Ovary (tissue), 3 donors: ENCODE measurements at regions not wholly inside any gene's neighbourhood (a gene's known extent, or its start where the extent isn't known, plus 50 kb on each side); places are given as distances from the start of the nearest gene placed in this dataset.

Experiments used
- EP300 ChIP-seq: sonication (generic); formaldehyde crosslinking; IDR thresholded peaks from one replicate; pipeline ENCODE4 v1.6.1; 2017; ENCODE audit warnings: antibody characterized with exemption
- POLR2A ChIP-seq: fragments of 450-650 bp; IDR thresholded peaks from one replicate; pipeline ENCODE4 v1.6.1; 2017; ENCODE audit warnings: antibody characterized with exemption, mild to moderate bottlenecking, moderate library complexity
- TF ChIP-seq, protein P1 (sequence below), 3 donors: fragments of 450-650 bp in 2 of 3; fragments of 200-600 bp in 1 of 3; IDR thresholded peaks; one replicate each; pipeline versions ENCODE4 v1.5.1 to v1.8.0; 2016 to 2022; ENCODE audit warnings: antibody characterized with exemption in 3 of 3, mild to moderate bottlenecking in 1 of 3
- donor health status: DM: no; HTN: no; CAD: no.

DNA sequence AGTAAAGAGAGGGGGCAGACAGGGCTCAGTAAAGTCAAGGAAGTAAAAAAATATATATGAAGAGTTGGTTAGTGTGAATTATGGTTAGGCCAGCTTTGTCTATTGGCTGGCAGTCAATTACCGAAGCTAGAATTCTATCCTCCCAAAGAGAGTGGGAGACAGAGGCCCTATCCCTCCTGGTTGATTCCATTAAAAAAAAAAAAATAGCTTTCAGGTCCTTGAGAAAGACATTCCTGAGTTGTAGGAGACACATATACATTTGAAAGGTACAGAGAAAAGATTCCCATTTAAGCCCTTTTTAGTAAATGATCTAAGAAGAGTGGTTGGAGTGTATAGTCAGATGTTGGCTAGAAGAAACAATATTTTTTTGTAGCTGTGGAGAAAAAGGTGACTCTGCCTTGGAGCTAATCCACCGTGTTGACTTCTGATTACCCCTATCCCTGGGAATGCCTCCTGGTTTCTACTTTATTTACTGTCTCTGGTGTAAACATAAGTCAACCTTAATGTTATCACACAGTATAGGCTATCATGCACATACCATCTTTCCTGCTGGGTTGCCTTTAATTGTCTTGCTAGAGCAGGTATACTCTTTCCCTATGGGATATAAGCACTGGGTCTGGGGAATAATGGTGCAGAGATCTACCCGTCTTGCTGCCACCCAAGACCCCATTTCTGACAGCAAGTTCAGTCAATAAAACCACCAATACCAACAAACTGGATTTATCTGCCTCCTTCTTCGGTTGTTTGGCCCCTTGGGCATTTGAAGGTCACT is 859.9 kb upstream of the ATXN7L3B start:
- TF ChIP-seq POLR2A = no peak
- TF ChIP-seq, protein P1, sequence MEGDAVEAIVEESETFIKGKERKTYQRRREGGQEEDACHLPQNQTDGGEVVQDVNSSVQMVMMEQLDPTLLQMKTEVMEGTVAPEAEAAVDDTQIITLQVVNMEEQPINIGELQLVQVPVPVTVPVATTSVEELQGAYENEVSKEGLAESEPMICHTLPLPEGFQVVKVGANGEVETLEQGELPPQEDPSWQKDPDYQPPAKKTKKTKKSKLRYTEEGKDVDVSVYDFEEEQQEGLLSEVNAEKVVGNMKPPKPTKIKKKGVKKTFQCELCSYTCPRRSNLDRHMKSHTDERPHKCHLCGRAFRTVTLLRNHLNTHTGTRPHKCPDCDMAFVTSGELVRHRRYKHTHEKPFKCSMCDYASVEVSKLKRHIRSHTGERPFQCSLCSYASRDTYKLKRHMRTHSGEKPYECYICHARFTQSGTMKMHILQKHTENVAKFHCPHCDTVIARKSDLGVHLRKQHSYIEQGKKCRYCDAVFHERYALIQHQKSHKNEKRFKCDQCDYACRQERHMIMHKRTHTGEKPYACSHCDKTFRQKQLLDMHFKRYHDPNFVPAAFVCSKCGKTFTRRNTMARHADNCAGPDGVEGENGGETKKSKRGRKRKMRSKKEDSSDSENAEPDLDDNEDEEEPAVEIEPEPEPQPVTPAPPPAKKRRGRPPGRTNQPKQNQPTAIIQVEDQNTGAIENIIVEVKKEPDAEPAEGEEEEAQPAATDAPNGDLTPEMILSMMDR (IDR thresholded peaks at IDR 0.05) = no peak
- no peak for TF ChIP-seq EP300
